ENCODE measurements at regions not wholly inside any gene's neighbourhood (a gene's known extent, or its start where the extent isn't known, plus 50 kb on each side); places are given as distances from the start of the nearest gene placed in this dataset.

GRCh38 chr2:236877972-236878371, 207.7 kb upstream of the COPS8 start:
- no peak for TF ChIP-seq YY1 (IDR thresholded peaks at IDR 0.05; ENCODE audit: low read depth)

- TF ChIP-seq MAX (IDR thresholded peaks at IDR 0.05) (no peak), NFIC (IDR thresholded peaks at IDR 0.05) (no peak), YY1 (IDR thresholded peaks at IDR 0.05; ENCODE audit: low read depth) (no peak), EP300 (IDR thresholded peaks at IDR 0.05; ENCODE audit: borderline replicate concordance) (no peak), FOXM1 (IDR thresholded peaks at IDR 0.05; ENCODE audit: borderline replicate concordance, low read depth) (no peak), TEAD4 (IDR thresholded peaks at IDR 0.05) (no peak), RAD21 (IDR thresholded peaks at IDR 0.05; ENCODE audit: low read depth) (no peak), REST (IDR thresholded peaks at IDR 0.05; ENCODE audit: low read depth) (no peak), USF1 (IDR thresholded peaks at IDR 0.05) (no peak), EGR1 (IDR thresholded peaks at IDR 0.05) (no peak), TAF1 (IDR thresholded peaks at IDR 0.05; ENCODE audit: low read depth) (no peak), CREB1 (IDR thresholded peaks at IDR 0.05; ENCODE audit: low read depth) (no peak)
Observed at GRCh38 chr2:236879416-236879963, 206.2 kb upstream of the COPS8 start.

GRCh38 chr2:236882074-236882473, 203.6 kb upstream of the COPS8 start:
- no peak for TF ChIP-seq NFIC (IDR thresholded peaks at IDR 0.05)
- TF ChIP-seq FOXM1 (IDR thresholded peaks at IDR 0.05; ENCODE audit: borderline replicate concordance, low read depth): no peak
- TF ChIP-seq TCF12 (IDR thresholded peaks at IDR 0.05; ENCODE audit: low read depth): no peak
- TF ChIP-seq ZBTB7A (IDR thresholded peaks at IDR 0.05; ENCODE audit: low read depth): no peak
- no peak for TF ChIP-seq REST (IDR thresholded peaks at IDR 0.05; ENCODE audit: low read depth)
- no peak for TF ChIP-seq EP300 (IDR thresholded peaks at IDR 0.05; ENCODE audit: borderline replicate concordance)
- no peak for TF ChIP-seq TAF1 (IDR thresholded peaks at IDR 0.05; ENCODE audit: low read depth)
- TF ChIP-seq CEBPB (IDR thresholded peaks at IDR 0.05): no peak
- no peak for TF ChIP-seq EGR1 (IDR thresholded peaks at IDR 0.05)
- no peak for TF ChIP-seq RAD21 (IDR thresholded peaks at IDR 0.05; ENCODE audit: low read depth)
- no peak for TF ChIP-seq USF1 (IDR thresholded peaks at IDR 0.05)
- TF ChIP-seq TEAD4 (IDR thresholded peaks at IDR 0.05): no peak
- no peak for TF ChIP-seq CREB1 (IDR thresholded peaks at IDR 0.05; ENCODE audit: low read depth)
- TF ChIP-seq YY1 (IDR thresholded peaks at IDR 0.05; ENCODE audit: low read depth): no peak
- no peak for TF ChIP-seq MAX (IDR thresholded peaks at IDR 0.05)

- TF ChIP-seq TCF12 (IDR thresholded peaks at IDR 0.05; ENCODE audit: low read depth): no peak
- TF ChIP-seq USF1 (IDR thresholded peaks at IDR 0.05): no peak
- no peak for TF ChIP-seq MAX (IDR thresholded peaks at IDR 0.05)
- no peak for TF ChIP-seq EP300 (IDR thresholded peaks at IDR 0.05; ENCODE audit: borderline replicate concordance)
- TF ChIP-seq FOXM1 (IDR thresholded peaks at IDR 0.05; ENCODE audit: borderline replicate concordance, low read depth): no peak
- TF ChIP-seq NFIC (IDR thresholded peaks at IDR 0.05): no peak
- no peak for TF ChIP-seq REST (IDR thresholded peaks at IDR 0.05; ENCODE audit: low read depth)
- TF ChIP-seq TAF1 (IDR thresholded peaks at IDR 0.05; ENCODE audit: low read depth): no peak
- TF ChIP-seq TEAD4 (IDR thresholded peaks at IDR 0.05): no peak
Observed at GRCh38 chr2:236882930-236883329, 202.8 kb upstream of the COPS8 start.

Measured in Ishikawa (cell line).